ENCODE measurements at regions not wholly inside any gene's neighbourhood (a gene's known extent, or its start where the extent isn't known, plus 50 kb on each side); places are given as distances from the start of the nearest gene placed in this dataset.

DNA sequence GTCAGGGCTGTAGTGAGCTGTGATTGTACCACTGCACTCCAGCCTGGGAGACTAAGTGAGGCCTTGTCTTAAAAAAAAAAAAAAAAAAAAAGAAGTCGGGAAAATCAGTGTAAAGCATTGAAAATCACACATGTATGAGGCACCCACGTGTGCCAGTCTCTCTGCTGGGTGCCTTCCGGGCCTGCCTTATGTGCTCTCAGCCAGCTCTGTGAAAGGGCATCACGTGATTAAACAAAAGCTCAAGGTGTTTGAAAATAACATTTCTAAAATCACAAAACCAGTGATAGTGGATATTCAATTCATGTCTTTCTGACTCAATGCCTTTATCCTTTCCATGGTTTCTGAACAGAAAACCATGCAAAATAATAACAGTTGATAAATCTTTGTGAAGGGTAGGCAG, 125.2 kb upstream of the PALS2 start:
- TF ChIP-seq, protein P1, sequence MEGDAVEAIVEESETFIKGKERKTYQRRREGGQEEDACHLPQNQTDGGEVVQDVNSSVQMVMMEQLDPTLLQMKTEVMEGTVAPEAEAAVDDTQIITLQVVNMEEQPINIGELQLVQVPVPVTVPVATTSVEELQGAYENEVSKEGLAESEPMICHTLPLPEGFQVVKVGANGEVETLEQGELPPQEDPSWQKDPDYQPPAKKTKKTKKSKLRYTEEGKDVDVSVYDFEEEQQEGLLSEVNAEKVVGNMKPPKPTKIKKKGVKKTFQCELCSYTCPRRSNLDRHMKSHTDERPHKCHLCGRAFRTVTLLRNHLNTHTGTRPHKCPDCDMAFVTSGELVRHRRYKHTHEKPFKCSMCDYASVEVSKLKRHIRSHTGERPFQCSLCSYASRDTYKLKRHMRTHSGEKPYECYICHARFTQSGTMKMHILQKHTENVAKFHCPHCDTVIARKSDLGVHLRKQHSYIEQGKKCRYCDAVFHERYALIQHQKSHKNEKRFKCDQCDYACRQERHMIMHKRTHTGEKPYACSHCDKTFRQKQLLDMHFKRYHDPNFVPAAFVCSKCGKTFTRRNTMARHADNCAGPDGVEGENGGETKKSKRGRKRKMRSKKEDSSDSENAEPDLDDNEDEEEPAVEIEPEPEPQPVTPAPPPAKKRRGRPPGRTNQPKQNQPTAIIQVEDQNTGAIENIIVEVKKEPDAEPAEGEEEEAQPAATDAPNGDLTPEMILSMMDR (conservative IDR thresholded peaks at IDR 0.05) = no peak
- TF ChIP-seq ZFX (IDR thresholded peaks at IDR 0.05) = no peak

All from C4-2B (cell line).